ENCODE measurements at regions not wholly inside any gene's neighbourhood (a gene's known extent, or its start where the extent isn't known, plus 50 kb on each side); places are given as distances from the start of the nearest gene placed in this dataset.

DNA sequence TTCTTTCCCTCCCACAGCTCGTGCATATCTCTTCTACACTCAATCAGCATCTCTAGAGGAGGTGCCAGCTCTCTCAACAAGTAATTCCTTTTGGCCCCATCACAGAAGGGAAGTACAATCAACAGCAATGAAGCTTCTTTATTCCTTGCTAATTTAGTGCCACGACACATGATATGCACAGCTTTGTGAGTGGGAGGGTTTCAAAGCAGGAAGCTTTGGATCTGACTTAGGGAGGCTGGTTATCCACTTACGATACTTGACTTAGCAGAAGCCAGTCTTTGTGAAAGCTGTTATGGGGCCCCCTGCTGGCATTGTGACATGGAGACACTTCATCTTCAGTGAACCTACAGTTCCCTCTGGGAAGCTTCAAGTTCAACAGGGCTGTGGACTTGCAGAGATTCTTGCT, 81.0 kb downstream of the TMEM100 start (continued):
- no peak for TF ChIP-seq CBX5 (IDR thresholded peaks at IDR 0.05; ENCODE audit: low read depth, low read length)
- TF ChIP-seq KDM1A (IDR thresholded peaks at IDR 0.05; ENCODE audit: borderline replicate concordance, low read length) = no peak
- TF ChIP-seq EZH2 (IDR thresholded peaks at IDR 0.05; ENCODE audit: low read depth, low read length, severe bottlenecking) = no peak
- TF ChIP-seq TAF1 (IDR thresholded peaks at IDR 0.05; ENCODE audit: low read depth, low read length) = no peak

All from H1 (cell line).